GM12878 (cell line): ENCODE measurements at regions not wholly inside any gene's neighbourhood (a gene's known extent, or its start where the extent isn't known, plus 50 kb on each side); places are given as distances from the start of the nearest gene placed in this dataset.

Source experiments
- ATAC-seq: fragments of 200-7000 bp; cut with Tn5 transposase; 3 replicates; pipeline ENCODE4 v1.9.1; 2020; ENCODE audit warnings: mild to moderate bottlenecking, moderate library complexity
- BruUV-seq: library from RNA; stranded (reverse); fragments of 400-500 nt; replicated peaks from 2 replicates; lab custom pipeline; 2021; lab: Mats Ljungman, UMichigan
- CTCF ChIA-PET: fragments of 300-600 bp; sonication (Branson Sonifier 250); formaldehyde crosslinking; extraction: SDS; loops from one replicate; lab custom pipeline; 2021; ENCODE audit warnings: inconsistent platforms; lab: Yijun Ruan, JAX
- POLR2A ChIA-PET: fragments of 350-600 bp; formaldehyde crosslinking; extraction: SDS; loops from one replicate; lab custom pipeline; 2021; ENCODE audit warnings: inconsistent platforms; lab: Charles Lee
- RAD21 ChIA-PET: fragments of 300-600 bp; sonication (Branson Sonifier 250); formaldehyde crosslinking; loops from one replicate; lab custom pipeline; 2023; ENCODE audit warnings: antibody characterized with exemption; ENCODE audit not compliant: unreplicated experiment; lab: Charles Lee
- SMC1A ChIA-PET: fragments of 300-600 bp; sonication (Branson Sonifier 250); formaldehyde crosslinking; loops from one replicate; lab custom pipeline; 2023; ENCODE audit not compliant: unreplicated experiment, uncharacterized antibody; lab: Charles Lee
- DNase-seq: peaks from one replicate; pipeline ENCODE4 v3.0.0-alpha.2; 2011; ENCODE audit warnings: low read depth, low spot score
- FAIRE-seq: peaks from 3 replicates; lab custom pipeline; 2011; peaks lifted over from hg19 to GRCh38; lab: Jason Lieb, UNC
- H2AFZ ChIP-seq: 2 replicates; pipeline ENCODE4 v1.6.0; 2011; ENCODE audit warnings: low read depth, low read length, control low read depth; ENCODE audit not compliant: control insufficient read depth
- H3K27ac ChIP-seq: 2 replicates; pipeline ENCODE4 v1.5.1; 2011; ENCODE audit warnings: control low read depth; ENCODE audit not compliant: control insufficient read depth, insufficient read depth
- H3K27me3 ChIP-seq, 2 experiments: replicated peaks in 1 of 2; 2 replicates each; pipeline versions ENCODE4 v1.6.0 to v1.6.1; 2011; ENCODE audit warnings: low read length in 1 of 2; ENCODE audit not compliant: control insufficient read depth in 2 of 2, insufficient read depth in 2 of 2
- H3K36me3 ChIP-seq, 2 experiments: 2 replicates each; pipeline ENCODE4 v1.5.1; 2011; ENCODE audit warnings: low read length in 1 of 2; ENCODE audit not compliant: control insufficient read depth in 2 of 2, insufficient read depth in 2 of 2
- H3K4me1 ChIP-seq: 2 replicates; pipeline ENCODE4 v1.6.1; 2011; ENCODE audit warnings: mild to moderate bottlenecking, low read length, moderate library complexity, mixed read lengths; ENCODE audit not compliant: control insufficient read depth, insufficient read depth
- H3K4me2 ChIP-seq: 2 replicates; pipeline ENCODE4 v1.6.0; 2011; ENCODE audit warnings: control low read depth; ENCODE audit not compliant: control insufficient read depth, insufficient read depth
- H3K4me3 ChIP-seq: fragments of 200-600 bp; sonication (generic); 2 replicates; pipeline ENCODE4 v1.5.1; 2016
- H3K79me2 ChIP-seq: 2 replicates; pipeline ENCODE4 v1.6.0; 2011; ENCODE audit warnings: low read length; ENCODE audit not compliant: control insufficient read depth, insufficient read depth
- H3K9ac ChIP-seq: 2 replicates; pipeline ENCODE4 v1.8.0; 2011; ENCODE audit warnings: low read length, control low read depth, mixed read lengths; ENCODE audit not compliant: control insufficient read depth, insufficient read depth
- H3K9me3 ChIP-seq: replicated peaks from 3 replicates; pipeline ENCODE4 v1.5.1; 2011; ENCODE audit warnings: mild to moderate bottlenecking, low read length; ENCODE audit not compliant: control insufficient read depth, insufficient read depth
- H4K20me1 ChIP-seq: 2 replicates; pipeline ENCODE4 v1.6.0; 2011; ENCODE audit not compliant: control insufficient read depth, insufficient read depth
- CTCF ChIP-seq, 3 experiments: IDR thresholded peaks in 2 of 3; conservative IDR thresholded peaks in 1 of 3; 2 replicates each; pipeline ENCODE4 v1.5.1; 2011; ENCODE audit warnings: low read depth in 3 of 3, low read length in 3 of 3, mild to moderate bottlenecking in 3 of 3, control low read depth in 2 of 3, moderate library complexity in 2 of 3, inconsistent platforms in 1 of 3, mixed read lengths in 1 of 3; ENCODE audit not compliant: control insufficient read depth in 2 of 3, insufficient read depth in 1 of 3; ENCODE audit errors: extremely low read depth in 1 of 3
- DPF2 ChIP-seq: fragments of 450-650 bp; IDR thresholded peaks from 2 replicates; pipeline ENCODE4 v1.6.1; 2017; ENCODE audit warnings: mild to moderate bottlenecking
- EED ChIP-seq: sonication (generic); IDR thresholded peaks from 2 replicates; pipeline ENCODE4 v1.6.1; 2016; ENCODE audit warnings: antibody characterized with exemption, low read depth
- EGR1 ChIP-seq, 2 experiments: IDR thresholded peaks; 1 replicate in 1 of 2; 2 replicates in 1 of 2; pipeline ENCODE4 v1.6.1; 2011 to 2012; ENCODE audit warnings: low read depth in 2 of 2, low read length in 2 of 2, borderline replicate concordance in 1 of 2, mild to moderate bottlenecking in 1 of 2, moderate library complexity in 1 of 2
- EZH2 ChIP-seq: IDR thresholded peaks from 2 replicates; pipeline ENCODE4 v1.6.1; 2012; ENCODE audit warnings: low read depth, mild to moderate bottlenecking, control low read depth, inconsistent platforms, low read length, borderline replicate concordance; ENCODE audit not compliant: control insufficient read depth
- NBN ChIP-seq: fragments of 450-650 bp; IDR thresholded peaks from 2 replicates; pipeline ENCODE4 v1.6.1; 2016
- POU2F2 ChIP-seq: IDR thresholded peaks from 3 replicates; pipeline ENCODE4 v1.6.1; 2011; ENCODE audit warnings: low read depth, mild to moderate bottlenecking, low read length, borderline replicate concordance
- PRDM15 ChIP-seq: fragments of 450-650 bp; formaldehyde crosslinking; IDR thresholded peaks from 2 replicates; pipeline ENCODE4 v1.4.0; 2020; ENCODE audit warnings: mild to moderate bottlenecking, moderate library complexity
- RUNX3 ChIP-seq: IDR thresholded peaks from 2 replicates; pipeline ENCODE4 v1.6.1; 2012; ENCODE audit warnings: low read length, inconsistent platforms
- ZBED1 ChIP-seq: IDR thresholded peaks from 2 replicates; pipeline ENCODE4 v1.6.1; 2016; ENCODE audit warnings: borderline replicate concordance
- ZNF207 ChIP-seq: fragments of 450-650 bp; IDR thresholded peaks from 2 replicates; pipeline ENCODE4 v1.6.1; 2014; ENCODE audit warnings: antibody characterized with exemption, mild to moderate bottlenecking, borderline replicate concordance
- ZNF687 ChIP-seq: fragments of 450-650 bp; IDR thresholded peaks from 2 replicates; pipeline ENCODE4 v1.6.1; 2017; ENCODE audit warnings: mild to moderate bottlenecking, moderate library complexity
- ZZZ3 ChIP-seq: IDR thresholded peaks from 2 replicates; pipeline ENCODE4 v1.6.1; 2011; ENCODE audit warnings: low read depth; ENCODE audit not compliant: control insufficient read depth, insufficient read length
- WGBS: methylation state at CpG from one replicate; pipeline ENCODE4 v1.1.6; 2016; ENCODE audit warnings: low lambda C conversion rate; ENCODE audit not compliant: insufficient replicate concordance, insufficient coverage; ENCODE audit errors: missing lambda C conversion rate; 5-methylcytosine and 5-hydroxymethylcytosine counted together
- in situ Hi-C: fragments of 300-500 bp; cut with MboI; formaldehyde crosslinking; loops from 9 replicates; pipeline ENCODE4 v1.14.3; 2018; ENCODE audit warnings: mixed read lengths
- intact Hi-C: fragments of 100-400 bp; cut with micrococcal nuclease; formaldehyde crosslinking; loops from one replicate; pipeline ENCODE4 v1.14.2; 2022; ENCODE audit not compliant: unreplicated experiment

- no peak for TF ChIP-seq RUNX3
- no peak for TF ChIP-seq EGR1 (IDR thresholded peaks at IDR 0.05; ENCODE audit: borderline replicate concordance in 1 of 2, low read depth in 2 of 2, low read length in 2 of 2)
- no peak for TF ChIP-seq EZH2
- TF ChIP-seq DPF2: no peak
Measured at GRCh38 chr1:157288492-157288891, 150.3 kb upstream of the ETV3 start (continued).

DNA sequence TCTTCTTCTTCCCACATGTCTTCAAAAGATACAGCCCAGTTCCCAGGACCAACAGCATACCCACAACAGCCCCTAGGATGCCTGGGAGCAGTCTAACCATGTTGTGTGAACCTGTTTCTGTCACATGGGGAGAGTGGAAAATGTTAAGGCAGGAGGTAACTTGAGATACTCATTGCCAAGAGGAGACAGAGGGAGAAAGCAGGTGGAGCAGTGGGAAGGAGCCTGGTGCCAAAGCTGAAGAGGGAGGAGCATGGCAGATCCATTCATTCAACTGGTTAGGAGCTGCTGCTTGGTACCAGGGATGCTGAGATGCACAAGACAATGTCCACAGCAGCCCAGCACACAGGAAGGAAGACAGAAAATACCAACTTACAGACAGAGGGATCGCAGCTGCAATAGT lies 149.8 kb upstream of the ETV3 start:
- H3K27me3 ChIP-seq: no peaks in the 10 kb centered on the region; a peak in 2 of 4 replicates
- TF ChIP-seq POU2F2: no peak
- TF ChIP-seq EED: no peak
- no peak for TF ChIP-seq CTCF (IDR thresholded peaks at IDR 0.05 in 2 of 3, conservative IDR thresholded peaks at IDR 0.05 in 1 of 3; ENCODE audit: control insufficient read depth in 2 of 3, extremely low read depth in 1 of 3, insufficient read depth in 1 of 3, low read depth in 3 of 3, low read length in 3 of 3)
- TF ChIP-seq NBN: no peak
- no peak for TF ChIP-seq ZBED1
- no peak for TF ChIP-seq ZNF687
- no peak for TF ChIP-seq PRDM15 (CRISPR knock-in tag)
- no peak for TF ChIP-seq ZNF207
- no peak for TF ChIP-seq ZZZ3
- no peak overlapping the region for H2AFZ ChIP-seq
- no peaks in the 10 kb centered on the region for H3K4me1 ChIP-seq
- no peak overlapping the region for H3K9ac ChIP-seq
- no peaks in the 10 kb centered on the region for H4K20me1 ChIP-seq
- no peaks in the 10 kb centered on the region for H3K79me2 ChIP-seq
- H3K27ac ChIP-seq: no peak overlapping the region
- ChIA-PET RAD21 (no interaction called here), SMC1A (no interaction called here), CTCF (no interaction called here), POLR2A (no interaction called here)
- FAIRE-seq (no peak), DNase-seq (no peak), ATAC-seq (no peak)
- no peaks in the 10 kb centered on the region; the same call in 2 of the 3 replicates for H3K9me3 ChIP-seq
- no peaks in the 10 kb centered on the region for H3K36me3 ChIP-seq
- WGBS: 8% methylated on average over 1 of the region's 1 CpG
- no peak overlapping the region for H3K4me2 ChIP-seq
- intact Hi-C loops (no loop called here), in situ Hi-C loops (no loop called here)
- H3K4me3 ChIP-seq: no peak overlapping the region
- BruUV-seq: no TSS peak
